Panc1 (cell line): ENCODE measurements at regions not wholly inside any gene's neighbourhood (a gene's known extent, or its start where the extent isn't known, plus 50 kb on each side); places are given as distances from the start of the nearest gene placed in this dataset.

Experiments used
- ATAC-seq: fragments of 200-7000 bp; cut with Tn5 transposase; 2 replicates; pipeline ENCODE4 v1.9.1; 2020; ENCODE audit warnings: mild to moderate bottlenecking, moderate library complexity
- BruUV-seq: library from RNA; stranded (reverse); fragments of 400-500 nt; replicated peaks from 2 replicates; lab custom pipeline; 2021; lab: Mats Ljungman, UMichigan
- CTCF ChIA-PET: fragments of 300-600 bp; sonication (Branson Sonifier 250); formaldehyde crosslinking; loops from one replicate; lab custom pipeline; 2022; ENCODE audit warnings: antibody characterized with exemption; lab: Charles Lee
- POLR2A ChIA-PET: fragments of 300-600 bp; sonication (Branson Sonifier 250); formaldehyde crosslinking; loops from one replicate; lab custom pipeline; 2022; ENCODE audit warnings: antibody characterized with exemption; lab: Charles Lee
- DNase-seq: peaks from one replicate; pipeline ENCODE4 v3.0.0-alpha.2; 2010; ENCODE audit warnings: low read depth, low spot score
- H3K27ac ChIP-seq: 2 replicates; pipeline ENCODE4 v1.5.1; 2011; ENCODE audit warnings: mild to moderate bottlenecking, low read length, inconsistent platforms
- H3K27me3 ChIP-seq: fragments of 200-500 bp; sonication (Bioruptor generic); 2 replicates; pipeline ENCODE4 v1.6.0; 2014; ENCODE audit warnings: low read length, inconsistent platforms; ENCODE audit not compliant: control insufficient read depth, insufficient read depth
- H3K36me3 ChIP-seq: fragments of 200-500 bp; sonication (Bioruptor generic); 2 replicates; pipeline ENCODE4 v1.5.1; 2014; ENCODE audit warnings: inconsistent platforms, mild to moderate bottlenecking, low read length, moderate library complexity; ENCODE audit not compliant: control insufficient read depth, insufficient read depth
- H3K4me1 ChIP-seq: 2 replicates; pipeline ENCODE4 v1.5.1; 2011; ENCODE audit warnings: inconsistent platforms, mild to moderate bottlenecking, low read length, moderate library complexity; ENCODE audit not compliant: control insufficient read depth, insufficient read depth
- H3K4me3 ChIP-seq, 2 experiments: 2 replicates each; pipeline ENCODE4 v1.5.1; 2011 to 2012; ENCODE audit warnings: low read depth in 2 of 2, low read length in 2 of 2, mild to moderate bottlenecking in 2 of 2, inconsistent platforms in 1 of 2, moderate library complexity in 1 of 2
- H3K9me3 ChIP-seq: fragments of 200-500 bp; sonication (Bioruptor generic); 2 replicates; pipeline ENCODE4 v1.5.1; 2014; ENCODE audit warnings: low read depth, mild to moderate bottlenecking, inconsistent platforms, low read length, moderate library complexity; ENCODE audit not compliant: control insufficient read depth, insufficient read depth
- POLR2AphosphoS5 ChIP-seq: IDR thresholded peaks from 2 replicates; pipeline ENCODE4 v1.6.1; 2012; ENCODE audit warnings: mild to moderate bottlenecking, low read depth, low read length, moderate library complexity
- REST ChIP-seq, 2 experiments: IDR thresholded peaks; 2 replicates each; pipeline ENCODE4 v1.6.1; 2011 to 2012; ENCODE audit warnings: low read depth in 2 of 2, control low read depth in 1 of 2, low read length in 1 of 2, mild to moderate bottlenecking in 1 of 2, moderate library complexity in 1 of 2; ENCODE audit not compliant: insufficient read depth in 1 of 2
- SIN3A ChIP-seq: IDR thresholded peaks from 2 replicates; pipeline ENCODE4 v1.6.1; 2012; ENCODE audit warnings: low read depth, mild to moderate bottlenecking, low read length, moderate library complexity, borderline replicate concordance; ENCODE audit not compliant: insufficient read depth
- TCF7L2 ChIP-seq: IDR thresholded peaks from 2 replicates; pipeline ENCODE4 v1.6.1; 2011; ENCODE audit warnings: mild to moderate bottlenecking, low read depth, low read length, inconsistent platforms
- in situ Hi-C: cut with HindIII; loops from 2 replicates; pipeline ENCODE4 v1.10.0; 2016; ENCODE audit warnings: low sequenced_read_pairs, low pct_unique_long_range_greater_than_20kb
- intact Hi-C: fragments of 100-400 bp; cut with micrococcal nuclease; formaldehyde crosslinking; loops from one replicate; pipeline ENCODE4 v1.10.0; 2022; ENCODE audit not compliant: unreplicated experiment
- TF ChIP-seq, protein P1 (sequence below): fragments of 450-650 bp; IDR thresholded peaks from 2 replicates; pipeline ENCODE4 v1.5.1; 2017; ENCODE audit warnings: mild to moderate bottlenecking

- ATAC-seq (no peak), DNase-seq (no peak)
- H3K4me1 ChIP-seq = no peaks in the 10 kb centered on the region
- H3K36me3 ChIP-seq = no peaks in the 10 kb centered on the region
- in situ Hi-C loops (no loop called here), intact Hi-C loops (no loop called here)
- no TSS peak for BruUV-seq
- ChIA-PET CTCF (no interaction called here), POLR2A (no interaction called here)
- H3K27me3 ChIP-seq = no peaks in the 10 kb centered on the region
- no peaks in the 10 kb centered on the region for H3K9me3 ChIP-seq
- H3K4me3 ChIP-seq = no peak overlapping the region
- TF ChIP-seq, protein P1, sequence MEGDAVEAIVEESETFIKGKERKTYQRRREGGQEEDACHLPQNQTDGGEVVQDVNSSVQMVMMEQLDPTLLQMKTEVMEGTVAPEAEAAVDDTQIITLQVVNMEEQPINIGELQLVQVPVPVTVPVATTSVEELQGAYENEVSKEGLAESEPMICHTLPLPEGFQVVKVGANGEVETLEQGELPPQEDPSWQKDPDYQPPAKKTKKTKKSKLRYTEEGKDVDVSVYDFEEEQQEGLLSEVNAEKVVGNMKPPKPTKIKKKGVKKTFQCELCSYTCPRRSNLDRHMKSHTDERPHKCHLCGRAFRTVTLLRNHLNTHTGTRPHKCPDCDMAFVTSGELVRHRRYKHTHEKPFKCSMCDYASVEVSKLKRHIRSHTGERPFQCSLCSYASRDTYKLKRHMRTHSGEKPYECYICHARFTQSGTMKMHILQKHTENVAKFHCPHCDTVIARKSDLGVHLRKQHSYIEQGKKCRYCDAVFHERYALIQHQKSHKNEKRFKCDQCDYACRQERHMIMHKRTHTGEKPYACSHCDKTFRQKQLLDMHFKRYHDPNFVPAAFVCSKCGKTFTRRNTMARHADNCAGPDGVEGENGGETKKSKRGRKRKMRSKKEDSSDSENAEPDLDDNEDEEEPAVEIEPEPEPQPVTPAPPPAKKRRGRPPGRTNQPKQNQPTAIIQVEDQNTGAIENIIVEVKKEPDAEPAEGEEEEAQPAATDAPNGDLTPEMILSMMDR = no peak
- TF ChIP-seq POLR2AphosphoS5 = no peak
- TF ChIP-seq SIN3A = no peak
- no peak for TF ChIP-seq TCF7L2
- no peak for TF ChIP-seq REST (IDR thresholded peaks at IDR 0.05; ENCODE audit: insufficient read depth in 1 of 2, low read depth in 2 of 2, low read length in 1 of 2)
- no peak overlapping the region for H3K27ac ChIP-seq
Observed at GRCh38 chr15:31563001-31563400, 236.4 kb downstream of the KLF13 start.

- POLR2A ChIA-PET = no interaction called here
- H3K27ac ChIP-seq = no peak overlapping the region
- no peaks in the 10 kb centered on the region for H3K9me3 ChIP-seq
- H3K4me3 ChIP-seq = no peak overlapping the region
- H3K4me1 ChIP-seq = no peaks in the 10 kb centered on the region
- H3K36me3 ChIP-seq = no peaks in the 10 kb centered on the region
- TF ChIP-seq TCF7L2 (no peak), POLR2AphosphoS5 (no peak), SIN3A (no peak), REST (IDR thresholded peaks at IDR 0.05; ENCODE audit: insufficient read depth in 1 of 2, low read depth in 2 of 2, low read length in 1 of 2) (no peak)
- TF ChIP-seq, protein P1 = no peak
- ATAC-seq (no peak), DNase-seq (no peak)
- in situ Hi-C loops = no loop called here
- CTCF ChIA-PET = no interaction called here
- H3K27me3 ChIP-seq = no peaks in the 10 kb centered on the region
- BruUV-seq = no TSS peak
- intact Hi-C loops = no loop called here
Observed at GRCh38 chr15:31563421-31563820, 236.8 kb downstream of the KLF13 start.
